Endothelial cell of umbilical vein (primary cell): ENCODE measurements at regions not wholly inside any gene's neighbourhood (a gene's known extent, or its start where the extent isn't known, plus 50 kb on each side); places are given as distances from the start of the nearest gene placed in this dataset.

ENCODE experiments used
- BruUV-seq: library from RNA; stranded (reverse); fragments of 400-500 nt; replicated peaks from 2 replicates; lab custom pipeline; 2021; lab: Mats Ljungman, UMichigan
- CTCF ChIA-PET: fragments of 300-600, 350-600 bp; sonication (Branson Sonifier 250); formaldehyde crosslinking; loops from one replicate; lab custom pipeline; 2021; ENCODE audit warnings: antibody characterized with exemption, inconsistent platforms; lab: Charles Lee
- POLR2A ChIA-PET: fragments of 300-600, 350-600 bp; sonication (Branson Sonifier 250); formaldehyde crosslinking; loops from one replicate; lab custom pipeline; 2021; ENCODE audit warnings: antibody characterized with exemption, inconsistent platforms; lab: Charles Lee
- DNase-seq: peaks from one replicate; pipeline ENCODE4 v3.0.0-alpha.2; 2011; ENCODE audit warnings: low read depth, low spot score
- FAIRE-seq: peaks from 2 replicates; lab custom pipeline; 2011; peaks lifted over from hg19 to GRCh38; lab: Jason Lieb, UNC
- H2AFZ ChIP-seq: 2 replicates; pipeline ENCODE4 v1.6.0; 2012; ENCODE audit warnings: low read depth, low read length, control low read depth, inconsistent platforms
- H3K27ac ChIP-seq: 2 replicates; pipeline ENCODE4 v1.5.1; 2011; ENCODE audit warnings: low read depth, mild to moderate bottlenecking, control low read depth, low read length, moderate library complexity; ENCODE audit not compliant: insufficient read depth
- H3K27me3 ChIP-seq, 2 experiments: 2 replicates each; pipeline versions ENCODE4 v1.6.0 to v1.6.1; 2011; ENCODE audit warnings: low read length in 2 of 2, mixed read lengths in 1 of 2; ENCODE audit not compliant: control insufficient read depth in 2 of 2, insufficient read depth in 2 of 2
- H3K36me3 ChIP-seq, 2 experiments: 2 replicates in 1 of 2; 3 replicates in 1 of 2; pipeline ENCODE4 v1.5.1; 2011; ENCODE audit warnings: low read length in 2 of 2, mild to moderate bottlenecking in 1 of 2, moderate library complexity in 1 of 2; ENCODE audit not compliant: control insufficient read depth in 2 of 2, insufficient read depth in 2 of 2; ENCODE audit errors: extremely low read depth in 1 of 2
- H3K4me1 ChIP-seq: 3 replicates; pipeline ENCODE4 v1.5.1; 2011; ENCODE audit warnings: mild to moderate bottlenecking, low read length; ENCODE audit not compliant: control insufficient read depth, insufficient read depth; ENCODE audit errors: extremely low read depth
- H3K4me2 ChIP-seq: 2 replicates; pipeline ENCODE4 v1.6.1; 2011; ENCODE audit warnings: low read length, control low read depth, mixed read lengths; ENCODE audit not compliant: insufficient read depth
- H3K4me3 ChIP-seq, 3 experiments: fragments of 200-600 bp in 1 of 3; sonication (generic), shearing (Covaris generic) in 1 of 3; replicated peaks in 1 of 3; 2 replicates each; pipeline ENCODE4 v1.5.1; 2011 to 2016; ENCODE audit warnings: control low read depth in 3 of 3, low read length in 3 of 3, mild to moderate bottlenecking in 2 of 3, inconsistent platforms in 1 of 3, low read depth in 1 of 3, moderate library complexity in 1 of 3; ENCODE audit not compliant: insufficient read depth in 1 of 3
- H3K79me2 ChIP-seq: 2 replicates; pipeline ENCODE4 v1.6.0; 2012; ENCODE audit warnings: low read length, inconsistent platforms; ENCODE audit not compliant: control insufficient read depth, insufficient read depth
- H3K9ac ChIP-seq: replicated peaks from 2 replicates; pipeline ENCODE3; 2011; ENCODE audit warnings: low read length, control low read depth; ENCODE audit not compliant: insufficient read depth; ENCODE audit errors: extremely low read depth
- H3K9me1 ChIP-seq: replicated peaks from 3 replicates; pipeline ENCODE4 v1.6.0; 2011; ENCODE audit warnings: mild to moderate bottlenecking, low read length; ENCODE audit not compliant: control insufficient read depth, insufficient read depth; ENCODE audit errors: extremely low read depth
- H3K9me3 ChIP-seq: replicated peaks from 2 replicates; pipeline ENCODE4 v1.5.1; 2012; ENCODE audit warnings: low read length, inconsistent platforms; ENCODE audit not compliant: control insufficient read depth, insufficient read depth
- H4K20me1 ChIP-seq: replicated peaks from 2 replicates; pipeline ENCODE3; 2011; ENCODE audit warnings: mild to moderate bottlenecking, low read length; ENCODE audit not compliant: control insufficient read depth, insufficient read depth; ENCODE audit errors: extremely low read depth
- CTCF ChIP-seq, 2 donors: IDR thresholded peaks; 1 replicate in 1 of 2; 2 replicates in 1 of 2; pipeline ENCODE4 v1.5.1; 2011; ENCODE audit warnings: low read length in 2 of 2, mild to moderate bottlenecking in 2 of 2, moderate library complexity in 2 of 2, control low read depth in 1 of 2, inconsistent platforms in 1 of 2, low read depth in 1 of 2; ENCODE audit not compliant: insufficient read depth in 1 of 2; ENCODE audit errors: extremely low read depth in 1 of 2
- EZH2 ChIP-seq: IDR thresholded peaks from 2 replicates; pipeline ENCODE4 v1.6.1; 2012; ENCODE audit warnings: borderline replicate concordance, low read depth, mild to moderate bottlenecking, moderate library complexity, low read length, inconsistent platforms; ENCODE audit not compliant: severe bottlenecking
- FOS ChIP-seq: IDR thresholded peaks from 2 replicates; pipeline ENCODE4 v1.6.1; 2011; ENCODE audit warnings: mild to moderate bottlenecking, low read length, moderate library complexity, borderline replicate concordance; ENCODE audit not compliant: insufficient read depth
- GATA2 ChIP-seq: IDR thresholded peaks from 2 replicates; pipeline ENCODE4 v1.7.0; 2011; ENCODE audit warnings: low read depth, mild to moderate bottlenecking, moderate library complexity, mixed read lengths, low read length; ENCODE audit not compliant: insufficient read length, insufficient read depth
- JUN ChIP-seq: IDR thresholded peaks from 2 replicates; pipeline ENCODE4 v1.6.1; 2011; ENCODE audit warnings: borderline replicate concordance, low read depth; ENCODE audit not compliant: insufficient read length, insufficient read depth
- MYC ChIP-seq: IDR thresholded peaks from one replicate; pipeline ENCODE4 v1.6.1; 2011; ENCODE audit warnings: mild to moderate bottlenecking, low read depth, low read length
- POLR2A ChIP-seq: IDR thresholded peaks from 2 replicates; pipeline ENCODE4 v1.6.1; 2012; ENCODE audit warnings: low read depth, mild to moderate bottlenecking, control low read depth, low read length
- POLR2AphosphoS5 ChIP-seq: IDR thresholded peaks from 2 replicates; pipeline ENCODE4 v1.6.1; 2012; ENCODE audit warnings: low read depth, mild to moderate bottlenecking, control low read depth, low read length, moderate library complexity; ENCODE audit not compliant: insufficient read depth
- dilution Hi-C: fragments of 300-500 bp; cut with MboI; formaldehyde crosslinking; loops from one replicate; pipeline ENCODE4 v1.15.0; 2019; ENCODE audit warnings: low sequenced_read_pairs; ENCODE audit not compliant: extremely low pct_ligation_motif_present
- intact Hi-C: fragments of 100-400 bp; cut with micrococcal nuclease; formaldehyde crosslinking; loops from one replicate; pipeline ENCODE4 v1.10.0; 2022
- TF ChIP-seq, protein P1 (sequence below): IDR thresholded peaks from 2 replicates; pipeline ENCODE4 v1.6.1; 2011; ENCODE audit not compliant: insufficient read depth, insufficient read length

DNA sequence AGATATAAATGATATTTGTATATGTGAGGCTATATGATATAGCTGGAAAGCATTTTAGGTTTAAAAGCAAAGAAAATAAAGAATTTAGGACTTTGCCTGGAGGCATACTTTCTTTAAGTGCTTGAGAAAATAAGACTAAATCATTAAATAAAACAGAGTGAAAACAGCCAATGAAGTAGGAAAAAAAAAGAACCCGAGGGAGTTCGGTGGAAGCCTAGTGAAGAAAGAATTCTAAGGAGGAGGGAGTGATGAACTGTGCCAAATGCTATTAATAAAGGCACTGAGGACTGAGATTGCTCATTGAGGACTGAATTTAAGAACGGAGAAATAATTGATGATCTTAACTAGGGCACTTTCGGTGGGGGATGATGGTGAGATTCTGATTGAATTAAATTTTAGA lies 573.5 kb downstream of the DSC3 start:
- no peak for DNase-seq
- Histone ChIP-seq H3K4me3 (no peak overlapping the region), H3K27me3 (no peaks in the 10 kb centered on the region), H2AFZ (no peak overlapping the region), H3K4me1 (no peaks in the 10 kb centered on the region), H3K9me1 (no peaks in the 10 kb centered on the region), H3K36me3 (no peaks in the 10 kb centered on the region), H3K4me2 (no peak overlapping the region), H3K9ac (no peak overlapping the region), H3K79me2 (no peaks in the 10 kb centered on the region), H3K9me3 (no peaks in the 10 kb centered on the region), H3K27ac (no peak overlapping the region), H4K20me1 (no peaks in the 10 kb centered on the region)
- FAIRE-seq, result no peak
- POLR2A ChIA-PET, result no interaction called here
- BruUV-seq, result no TSS peak
- TF ChIP-seq MYC, result no peak
- TF ChIP-seq, protein P1, sequence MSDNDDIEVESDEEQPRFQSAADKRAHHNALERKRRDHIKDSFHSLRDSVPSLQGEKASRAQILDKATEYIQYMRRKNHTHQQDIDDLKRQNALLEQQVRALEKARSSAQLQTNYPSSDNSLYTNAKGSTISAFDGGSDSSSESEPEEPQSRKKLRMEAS, result no peak
- no peak for TF ChIP-seq POLR2A
- no peak for TF ChIP-seq POLR2AphosphoS5
- no peak for TF ChIP-seq GATA2
- no peak for TF ChIP-seq CTCF (IDR thresholded peaks at IDR 0.05; ENCODE audit: extremely low read depth in 1 of 2, insufficient read depth in 1 of 2, low read depth in 1 of 2, low read length in 2 of 2)
- TF ChIP-seq JUN, result no peak
- no peak for TF ChIP-seq FOS
- no peak for TF ChIP-seq EZH2
- intact Hi-C loops (no loop called here), dilution Hi-C loops (no loop called here)
- CTCF ChIA-PET, result no interaction called here
